GM21447 (cell line): ENCODE measurements at regions not wholly inside any gene's neighbourhood (a gene's known extent, or its start where the extent isn't known, plus 50 kb on each side); places are given as distances from the start of the nearest gene placed in this dataset.
"Not testable (repeated sequence)": the region's sequence is repeated elsewhere in the genome, so short reads cannot be mapped to it uniquely, and the experiment has no call there.

Experiments used
- ATAC-seq: cut with Tn5 transposase; IDR thresholded peaks from one replicate; pipeline ENCODE4 v1.9.1; 2021; ENCODE audit not compliant: unreplicated experiment

- ATAC-seq = no peak
These were observed 148.8 kb upstream of the SFSWAP start for GRCh38 chr12:131561891-131562684.

DNA sequence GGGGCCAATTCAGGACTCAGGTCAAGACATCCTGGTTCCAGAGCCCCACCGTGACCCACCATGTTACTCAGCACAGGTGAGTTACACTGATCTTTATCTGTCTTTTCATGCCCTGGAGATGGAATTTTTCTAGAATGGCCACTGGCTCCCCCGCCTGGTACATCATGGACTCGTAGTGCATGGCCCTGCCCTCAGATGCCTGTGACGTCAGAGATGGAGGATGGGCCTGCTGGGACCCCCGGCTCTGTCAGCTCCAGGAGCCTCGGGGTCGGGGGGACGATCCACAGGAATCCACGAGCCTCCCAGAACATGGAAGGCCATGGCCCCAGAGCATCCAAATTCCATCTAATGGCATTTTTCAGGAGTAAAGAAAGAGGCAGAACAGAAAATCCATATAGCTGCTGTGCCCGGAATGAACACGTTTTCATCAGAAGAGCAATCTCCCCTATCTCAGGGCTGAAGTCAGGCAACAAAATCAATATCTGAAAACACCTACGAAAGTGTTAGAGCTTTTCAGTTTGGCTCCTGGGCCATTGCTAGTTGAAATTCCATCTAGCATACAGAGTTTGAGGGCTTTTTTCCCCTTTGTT lies 146.7 kb upstream of the SFSWAP start:
- ATAC-seq = not testable (repeated sequence)

DNA sequence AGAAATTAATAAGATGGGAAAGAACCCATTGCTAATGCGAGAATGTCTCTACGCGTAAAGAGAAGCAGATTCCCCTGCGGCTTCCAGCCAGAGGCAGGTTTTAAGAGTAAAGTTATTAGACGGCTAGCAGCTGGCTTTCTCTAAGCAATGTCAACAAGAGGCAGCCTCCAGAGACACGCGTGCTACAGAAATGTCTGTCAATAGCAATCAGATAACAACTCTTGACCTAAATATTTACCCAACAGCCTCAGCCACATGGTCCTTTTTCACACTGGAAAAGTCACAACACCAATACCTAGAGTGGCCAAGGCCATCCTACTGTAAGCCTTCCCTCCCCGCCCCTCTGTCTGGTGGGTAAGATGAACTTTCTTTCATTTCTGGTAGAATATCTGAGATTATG lies 146.0 kb upstream of the SFSWAP start:
- no peak for ATAC-seq

- no peak for ATAC-seq
These were observed 145.4 kb upstream of the SFSWAP start for GRCh38 chr12:131565267-131566015.

- ATAC-seq = no peak
These were observed 142.6 kb upstream of the SFSWAP start for GRCh38 chr12:131568336-131568735.

DNA sequence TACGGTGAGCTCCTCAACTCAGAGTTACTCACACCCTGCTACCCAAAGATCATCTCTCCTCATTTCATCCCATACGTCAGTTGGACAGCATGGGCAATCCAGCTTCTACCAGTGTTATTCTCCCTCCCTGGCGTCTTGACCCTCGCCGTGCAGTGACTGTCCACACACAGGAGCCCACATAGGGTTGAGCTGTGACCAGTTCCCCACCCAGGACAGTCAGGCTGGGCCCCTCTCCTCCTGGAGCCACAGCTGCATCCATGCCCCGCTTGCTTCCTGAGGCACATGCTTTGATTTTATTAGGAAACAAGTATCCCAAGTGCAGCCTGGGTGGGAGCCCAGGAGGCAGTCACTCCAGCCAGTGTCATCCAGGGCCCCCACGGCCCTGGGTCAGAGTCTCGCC lies 140.3 kb upstream of the SFSWAP start:
- no peak for ATAC-seq

DNA sequence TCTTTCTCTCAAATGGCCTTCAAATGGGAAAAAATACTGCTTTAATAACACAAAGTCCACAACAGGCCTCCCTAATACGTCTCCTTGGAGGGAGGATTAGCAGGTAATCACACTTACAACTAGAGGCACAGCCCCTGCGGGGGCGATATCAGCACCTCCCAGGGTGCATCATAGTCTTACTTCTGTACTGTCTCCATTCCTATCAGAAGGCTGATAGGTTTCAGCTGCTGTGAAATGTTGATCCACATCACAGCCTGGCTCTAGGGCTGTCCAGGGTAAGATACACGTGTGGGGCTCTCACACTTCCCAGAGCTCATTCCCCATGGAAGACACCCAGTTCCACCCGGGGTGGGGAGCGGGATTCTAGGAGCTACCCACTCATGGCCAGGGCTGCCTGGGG lies 139.1 kb upstream of the SFSWAP start:
- no peak for ATAC-seq

GRCh38 chr12:131572626-131573025 lies 138.3 kb upstream of the SFSWAP start:
- no peak for ATAC-seq

GRCh38 chr12:131573631-131574394 lies 137.1 kb upstream of the SFSWAP start:
- no peak for ATAC-seq

DNA sequence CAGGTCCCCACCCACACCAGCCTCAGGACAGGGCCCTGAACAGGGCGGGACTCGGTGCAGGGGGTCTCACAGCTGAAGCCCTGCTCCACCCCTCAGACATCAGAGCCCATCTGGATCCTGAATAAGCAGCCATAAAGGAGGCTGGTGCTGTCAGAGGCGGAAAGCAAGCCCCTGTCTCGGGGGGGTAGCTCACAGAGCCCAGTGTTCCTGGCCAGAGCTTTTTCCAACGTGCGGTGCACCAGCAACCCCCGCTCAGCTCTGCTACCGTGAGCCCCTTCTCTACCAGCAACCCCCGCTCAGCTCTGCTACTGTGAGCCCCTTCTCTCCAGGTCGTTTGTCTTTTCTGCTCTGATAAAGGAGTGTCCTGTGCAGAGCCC lies 136.5 kb upstream of the SFSWAP start:
- no peak for ATAC-seq

DNA sequence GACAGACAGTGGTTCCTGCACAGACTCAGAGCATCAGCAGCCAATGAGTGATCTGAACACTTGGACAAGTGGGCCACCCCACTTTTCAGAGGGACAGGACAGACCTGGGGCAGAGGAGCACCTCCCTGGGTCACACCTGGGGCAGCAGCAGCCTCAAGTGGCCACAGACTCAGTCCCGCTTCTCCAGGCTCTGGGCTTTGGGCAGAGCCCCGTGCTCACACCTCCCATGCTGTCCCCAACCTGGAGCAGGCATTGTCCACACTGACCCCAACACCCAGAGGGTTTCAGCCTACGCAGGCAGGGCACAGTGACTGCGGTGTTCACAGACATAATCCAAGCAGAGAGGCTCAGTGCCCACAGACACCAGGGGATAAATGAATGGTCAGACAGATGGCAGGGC lies 135.5 kb upstream of the SFSWAP start:
- no peak for ATAC-seq

GRCh38 chr12:131576734-131577133 lies 134.2 kb upstream of the SFSWAP start:
- ATAC-seq = not testable (repeated sequence)

- ATAC-seq = no peak
These were observed 133.1 kb upstream of the SFSWAP start for GRCh38 chr12:131577766-131578165.

GRCh38 chr12:131578828-131579470 lies 131.9 kb upstream of the SFSWAP start:
- no peak for ATAC-seq

GRCh38 chr12:131583090-131583712 lies 127.7 kb upstream of the SFSWAP start:
- ATAC-seq = no peak

DNA sequence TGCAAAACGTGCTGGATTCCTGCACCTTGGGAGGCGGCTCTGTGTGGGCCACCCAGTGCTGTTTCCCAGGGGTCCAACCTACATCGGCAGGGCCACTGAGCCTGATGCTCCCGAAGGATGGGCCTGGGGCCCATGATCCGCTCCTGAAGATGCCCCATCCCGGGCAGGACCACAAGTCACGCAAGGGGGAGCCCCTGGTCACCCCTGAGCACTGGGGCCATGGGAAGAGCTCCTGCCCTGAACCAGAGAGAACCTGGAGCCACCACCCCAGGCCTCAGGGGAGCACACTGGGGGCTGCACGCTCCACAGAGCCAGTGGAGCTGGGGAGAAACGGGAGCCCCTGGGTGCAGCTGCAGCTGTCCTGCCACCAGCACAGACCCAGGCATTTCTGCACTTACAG lies 124.6 kb upstream of the SFSWAP start:
- ATAC-seq = no peak

- no peak for ATAC-seq
These were observed 124.1 kb upstream of the SFSWAP start for GRCh38 chr12:131586761-131587160.

DNA sequence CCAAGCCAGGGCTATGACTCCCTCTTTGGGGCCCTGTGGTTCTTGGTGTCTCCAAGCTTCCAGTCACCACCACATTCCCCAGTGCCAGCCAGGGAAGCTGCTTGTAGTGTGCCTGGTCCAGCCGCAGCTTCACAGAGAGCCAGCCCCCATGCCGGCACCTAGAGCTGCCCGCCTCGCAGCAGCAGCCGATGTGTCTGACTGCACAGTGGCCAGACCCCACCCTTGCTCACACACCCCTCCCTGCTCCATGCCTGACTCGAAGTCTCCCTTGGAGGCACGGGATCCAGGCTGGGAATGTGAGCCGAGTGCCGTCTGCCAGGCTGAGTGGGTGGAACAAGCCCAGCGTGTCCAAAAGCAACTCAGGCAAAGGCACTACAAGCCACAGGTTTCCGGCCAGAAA lies 123.3 kb upstream of the SFSWAP start:
- no peak for ATAC-seq

DNA sequence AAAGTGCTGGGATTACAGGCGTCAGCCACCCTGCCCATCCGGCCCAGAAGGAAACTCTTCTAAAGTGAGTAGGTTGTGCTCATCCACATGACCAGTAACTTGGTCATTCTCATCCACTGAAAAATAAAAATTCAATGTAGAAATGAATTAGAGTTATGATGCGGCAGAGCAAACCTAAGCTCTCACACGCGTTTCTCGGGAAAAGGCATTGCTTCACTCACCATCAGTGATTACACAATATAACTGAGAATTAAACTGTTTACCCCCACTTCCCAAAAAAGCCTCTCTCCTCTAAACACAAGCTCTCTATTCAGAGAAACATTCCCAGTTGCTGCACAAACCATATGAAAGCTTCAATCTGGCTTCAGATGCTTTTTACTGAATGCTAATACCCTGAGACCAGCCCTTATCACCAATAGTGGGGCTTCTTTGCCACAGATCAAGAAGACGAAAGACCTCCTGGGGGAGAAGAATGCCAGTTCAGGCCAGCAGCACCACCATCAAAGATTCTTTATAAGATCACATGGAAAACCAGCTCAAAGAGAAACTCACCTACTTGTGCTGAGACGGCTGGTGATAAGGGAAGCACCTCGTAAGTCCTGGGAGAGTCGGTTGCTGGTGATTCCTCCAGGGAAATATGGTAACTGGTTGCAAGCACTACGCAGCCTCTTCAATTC lies 121.5 kb upstream of the SFSWAP start:
- no peak for ATAC-seq

DNA sequence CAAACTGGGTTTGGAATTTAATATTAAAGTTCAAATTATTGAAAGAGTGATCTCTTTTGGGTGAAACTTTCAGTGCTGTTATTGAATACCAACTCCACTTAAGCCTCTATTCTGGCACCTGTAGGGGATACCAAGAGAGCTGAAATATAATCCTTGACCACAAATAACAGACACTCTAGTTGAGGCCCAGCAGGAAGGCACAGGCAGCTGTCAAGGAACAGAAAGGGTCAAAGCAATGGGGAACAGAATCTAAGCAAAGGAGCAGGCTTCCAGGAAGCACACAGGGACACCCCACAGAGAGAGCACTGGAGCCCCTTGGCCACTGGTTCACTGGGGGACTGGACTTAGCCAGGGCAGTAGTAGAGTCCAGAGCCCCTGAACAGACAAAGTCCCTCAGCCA lies 120.9 kb upstream of the SFSWAP start:
- ATAC-seq = no peak
